Right lobe of liver (tissue), 4 donors: ENCODE measurements at regions not wholly inside any gene's neighbourhood (a gene's known extent, or its start where the extent isn't known, plus 50 kb on each side); places are given as distances from the start of the nearest gene placed in this dataset.
"Not testable (repeated sequence)": the region's sequence is repeated elsewhere in the genome, so short reads cannot be mapped to it uniquely, and the experiment has no call there.

Experiments
- POLR2A ChIP-seq: fragments of 450-650 bp; IDR thresholded peaks from one replicate; pipeline ENCODE4 v1.6.1; 2017; ENCODE audit warnings: antibody characterized with exemption, mild to moderate bottlenecking
- TF ChIP-seq, protein P1 (sequence below), 4 donors: fragments of 200-600 bp in 3 of 4; fragments of 450-650 bp in 1 of 4; IDR thresholded peaks; one replicate each; pipeline versions ENCODE4 v1.5.1 to v1.8.0; 2016 to 2022; ENCODE audit warnings: antibody characterized with exemption in 4 of 4, mild to moderate bottlenecking in 2 of 4
- donor health status: DM: no; HTN: no; CAD: no.
- donor health status: DM: no; HTN: no; CAD: no.
- donor health status: DM: no; HTN: yes; CAD: no.

DNA sequence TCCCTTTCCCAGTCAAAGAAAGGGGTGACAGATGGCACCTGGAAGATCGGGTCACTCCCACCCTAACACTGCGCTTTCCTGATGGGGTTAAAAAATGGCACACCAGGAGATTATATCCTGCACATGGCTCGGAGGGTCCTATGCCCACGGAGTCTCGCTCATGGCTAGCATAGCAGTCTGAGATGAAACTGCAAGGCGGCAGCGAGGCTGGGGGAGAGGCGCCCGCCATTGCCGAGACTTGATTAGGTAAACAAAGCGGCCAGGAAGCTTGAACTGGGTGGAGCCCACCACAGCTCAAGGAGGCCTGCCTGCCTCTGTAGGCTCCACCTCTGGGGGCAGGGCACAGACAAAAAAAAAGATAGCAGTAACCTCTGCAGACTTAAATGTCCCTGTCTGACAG lies 875.0 kb upstream of the EPHA5 start:
- TF ChIP-seq, protein P1, sequence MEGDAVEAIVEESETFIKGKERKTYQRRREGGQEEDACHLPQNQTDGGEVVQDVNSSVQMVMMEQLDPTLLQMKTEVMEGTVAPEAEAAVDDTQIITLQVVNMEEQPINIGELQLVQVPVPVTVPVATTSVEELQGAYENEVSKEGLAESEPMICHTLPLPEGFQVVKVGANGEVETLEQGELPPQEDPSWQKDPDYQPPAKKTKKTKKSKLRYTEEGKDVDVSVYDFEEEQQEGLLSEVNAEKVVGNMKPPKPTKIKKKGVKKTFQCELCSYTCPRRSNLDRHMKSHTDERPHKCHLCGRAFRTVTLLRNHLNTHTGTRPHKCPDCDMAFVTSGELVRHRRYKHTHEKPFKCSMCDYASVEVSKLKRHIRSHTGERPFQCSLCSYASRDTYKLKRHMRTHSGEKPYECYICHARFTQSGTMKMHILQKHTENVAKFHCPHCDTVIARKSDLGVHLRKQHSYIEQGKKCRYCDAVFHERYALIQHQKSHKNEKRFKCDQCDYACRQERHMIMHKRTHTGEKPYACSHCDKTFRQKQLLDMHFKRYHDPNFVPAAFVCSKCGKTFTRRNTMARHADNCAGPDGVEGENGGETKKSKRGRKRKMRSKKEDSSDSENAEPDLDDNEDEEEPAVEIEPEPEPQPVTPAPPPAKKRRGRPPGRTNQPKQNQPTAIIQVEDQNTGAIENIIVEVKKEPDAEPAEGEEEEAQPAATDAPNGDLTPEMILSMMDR (IDR thresholded peaks at IDR 0.05), result not testable (repeated sequence)
- not testable (repeated sequence) for TF ChIP-seq POLR2A
